ENCODE measurements at regions not wholly inside any gene's neighbourhood (a gene's known extent, or its start where the extent isn't known, plus 50 kb on each side); places are given as distances from the start of the nearest gene placed in this dataset.

DNA sequence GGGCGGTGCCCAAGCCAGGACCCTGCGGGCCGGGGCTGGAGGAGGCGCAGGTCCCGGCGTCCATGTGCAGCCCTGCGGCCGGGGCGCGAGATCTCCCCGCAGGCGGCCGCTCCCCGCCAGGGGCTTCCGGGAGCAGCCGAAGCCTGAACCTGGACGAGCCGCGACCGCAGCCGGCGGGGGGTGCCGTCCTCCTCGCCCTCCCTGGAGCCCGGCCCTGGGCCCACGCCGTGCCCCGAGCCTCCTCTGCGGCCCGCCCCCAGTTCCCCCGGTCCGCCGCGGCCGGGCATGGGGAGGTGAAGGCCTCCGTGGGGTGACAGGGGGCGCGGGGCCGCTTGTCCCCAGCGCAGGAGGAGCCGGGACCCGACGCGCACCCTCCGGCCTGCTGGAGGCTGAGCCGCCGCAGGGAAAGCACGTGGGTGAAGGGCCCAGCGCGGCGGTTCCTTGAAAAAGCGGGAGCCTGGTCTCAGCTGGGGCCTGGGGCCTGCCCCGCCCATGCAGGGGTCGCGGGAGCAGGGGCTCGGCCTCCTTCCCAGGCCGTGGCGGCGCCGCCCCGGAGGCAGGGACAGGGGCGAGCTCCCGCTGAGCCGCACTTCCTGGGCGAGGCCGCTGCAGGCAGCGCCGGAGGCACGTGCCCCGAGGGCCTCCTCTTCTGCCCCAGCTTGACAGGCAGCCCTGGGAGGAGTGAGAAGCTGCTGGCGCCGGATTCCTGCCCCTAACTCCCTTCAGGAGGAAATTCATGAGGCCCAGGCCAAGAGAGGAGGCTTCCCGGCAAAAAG lies 55.6 kb upstream of the PPP2R5C start:
- H3K4me1 ChIP-seq (ENCODE audit: control insufficient read depth in 1 of 2, insufficient read depth in 2 of 2, low read length in 2 of 2) = peaks cover 17 to 19% of the 10 kb centered on the region in 2 donors
- peak overlapping the region; percentile 20 for H3K27ac ChIP-seq (ENCODE audit: low read depth, low read length)
- peak overlapping the region; percentile 17 to 66 for H3K9ac ChIP-seq (ENCODE audit: low read depth in 1 of 2, low read length in 2 of 2)
- H3K4me3 ChIP-seq (ENCODE audit: low read depth in 1 of 2, low read length in 2 of 2) = peak overlapping the region; percentile 22 to 48
- no peaks in the 10 kb centered on the region for H3K36me3 ChIP-seq (ENCODE audit: control insufficient read depth in 1 of 2, insufficient read depth in 2 of 2, low read length in 2 of 2)
- no peaks in the 10 kb centered on the region for H3K27me3 ChIP-seq (ENCODE audit: control insufficient read depth in 1 of 2, insufficient read depth in 2 of 2, low read length in 2 of 2)
- H3K9me3 ChIP-seq (ENCODE audit: control insufficient read depth in 1 of 2, low read length in 2 of 2) = no peaks in the 10 kb centered on the region

DNA sequence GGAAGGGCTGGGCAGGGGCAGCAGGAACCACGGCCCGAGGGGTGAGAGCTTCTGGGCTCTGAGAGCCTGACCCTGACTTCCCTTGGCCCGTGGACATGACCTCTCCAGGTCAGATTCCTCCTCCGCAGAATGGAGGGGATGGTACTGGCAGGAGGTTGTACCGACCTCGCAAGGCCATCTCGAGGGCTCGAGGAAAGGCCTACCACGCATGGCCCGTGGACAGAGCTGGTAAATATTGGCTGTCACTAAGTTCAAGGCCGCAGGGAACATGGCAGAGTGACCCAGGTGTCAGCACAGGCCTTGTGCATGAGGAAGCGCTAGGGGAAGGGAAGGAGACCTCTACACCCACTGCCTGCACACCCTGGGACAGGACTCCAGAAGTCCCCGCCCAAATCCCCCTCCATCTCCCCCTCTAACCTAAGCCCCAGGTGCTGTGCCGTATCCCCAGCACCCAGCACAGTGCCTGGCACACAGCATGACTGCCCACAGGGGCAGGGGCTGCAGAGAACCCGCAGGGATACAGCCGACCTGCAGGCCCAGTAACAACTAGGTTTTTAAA lies 54.9 kb upstream of the PPP2R5C start:
- H3K4me3 ChIP-seq (ENCODE audit: low read depth in 1 of 2, low read length in 2 of 2) = no peak overlapping the region
- peak overlapping the region; percentile 6 to 17 for H3K9ac ChIP-seq (ENCODE audit: low read depth in 1 of 2, low read length in 2 of 2)
- H3K27me3 ChIP-seq (ENCODE audit: control insufficient read depth in 1 of 2, insufficient read depth in 2 of 2, low read length in 2 of 2) = no peaks in the 10 kb centered on the region
- no peaks in the 10 kb centered on the region for H3K36me3 ChIP-seq (ENCODE audit: control insufficient read depth in 1 of 2, insufficient read depth in 2 of 2, low read length in 2 of 2)
- no peaks in the 10 kb centered on the region for H3K9me3 ChIP-seq (ENCODE audit: control insufficient read depth in 1 of 2, low read length in 2 of 2)
- H3K27ac ChIP-seq (ENCODE audit: low read depth, low read length) = no peak overlapping the region
- H3K4me1 ChIP-seq (ENCODE audit: control insufficient read depth in 1 of 2, insufficient read depth in 2 of 2, low read length in 2 of 2) = peaks cover 17 to 19% of the 10 kb centered on the region in 2 donors

DNA sequence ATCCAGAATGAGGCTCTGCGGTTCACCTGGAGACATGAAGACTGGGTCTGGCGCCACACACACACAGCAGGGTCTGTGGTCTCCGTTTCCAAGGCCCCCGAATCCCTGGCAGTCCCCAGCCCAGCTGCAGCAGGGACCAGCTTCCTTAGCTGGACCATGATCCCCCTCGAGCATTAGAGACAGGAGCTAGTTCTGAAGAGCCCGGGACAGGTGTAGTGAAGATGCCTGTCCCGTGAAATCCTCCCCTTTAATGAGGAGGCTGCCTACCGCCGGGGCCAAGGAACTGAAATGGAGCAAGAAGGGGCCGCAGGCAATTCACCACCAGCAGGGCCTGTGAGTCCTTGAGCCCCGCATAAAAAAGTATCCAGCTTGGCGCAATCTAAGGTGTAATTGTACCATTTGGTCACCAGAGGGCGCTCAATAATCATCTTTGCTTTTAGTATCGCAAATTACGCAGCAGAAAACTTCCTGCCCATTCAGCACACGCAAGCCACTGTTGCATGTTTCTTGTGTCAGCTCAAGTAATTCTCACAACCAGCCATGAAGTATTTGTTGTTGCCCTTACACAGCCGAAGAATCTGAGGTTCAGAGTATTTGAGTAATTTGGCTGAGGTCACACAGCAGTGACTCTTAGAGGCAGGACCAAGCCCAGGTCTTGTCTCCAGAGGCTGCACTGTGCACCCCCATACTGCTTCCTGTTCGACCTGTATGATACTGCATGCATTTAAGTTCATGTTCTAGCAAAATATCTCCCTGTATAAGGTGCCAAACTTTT lies 54.3 kb upstream of the PPP2R5C start:
- H3K9me3 ChIP-seq (ENCODE audit: control insufficient read depth in 1 of 2, low read length in 2 of 2) = no peaks in the 10 kb centered on the region
- peak overlapping the region in 1 of 2 donors; percentile 59 for H3K4me3 ChIP-seq (ENCODE audit: low read depth in 1 of 2, low read length in 2 of 2)
- no peaks in the 10 kb centered on the region for H3K36me3 ChIP-seq (ENCODE audit: control insufficient read depth in 1 of 2, insufficient read depth in 2 of 2, low read length in 2 of 2)
- H3K9ac ChIP-seq (ENCODE audit: low read depth in 1 of 2, low read length in 2 of 2) = peak overlapping the region in 1 of 2 donors; percentile 60
- H3K27ac ChIP-seq (ENCODE audit: low read depth, low read length) = no peak overlapping the region
- H3K27me3 ChIP-seq (ENCODE audit: control insufficient read depth in 1 of 2, insufficient read depth in 2 of 2, low read length in 2 of 2) = no peaks in the 10 kb centered on the region
- H3K4me1 ChIP-seq (ENCODE audit: control insufficient read depth in 1 of 2, insufficient read depth in 2 of 2, low read length in 2 of 2) = peaks cover 17 to 19% of the 10 kb centered on the region in 2 donors

DNA sequence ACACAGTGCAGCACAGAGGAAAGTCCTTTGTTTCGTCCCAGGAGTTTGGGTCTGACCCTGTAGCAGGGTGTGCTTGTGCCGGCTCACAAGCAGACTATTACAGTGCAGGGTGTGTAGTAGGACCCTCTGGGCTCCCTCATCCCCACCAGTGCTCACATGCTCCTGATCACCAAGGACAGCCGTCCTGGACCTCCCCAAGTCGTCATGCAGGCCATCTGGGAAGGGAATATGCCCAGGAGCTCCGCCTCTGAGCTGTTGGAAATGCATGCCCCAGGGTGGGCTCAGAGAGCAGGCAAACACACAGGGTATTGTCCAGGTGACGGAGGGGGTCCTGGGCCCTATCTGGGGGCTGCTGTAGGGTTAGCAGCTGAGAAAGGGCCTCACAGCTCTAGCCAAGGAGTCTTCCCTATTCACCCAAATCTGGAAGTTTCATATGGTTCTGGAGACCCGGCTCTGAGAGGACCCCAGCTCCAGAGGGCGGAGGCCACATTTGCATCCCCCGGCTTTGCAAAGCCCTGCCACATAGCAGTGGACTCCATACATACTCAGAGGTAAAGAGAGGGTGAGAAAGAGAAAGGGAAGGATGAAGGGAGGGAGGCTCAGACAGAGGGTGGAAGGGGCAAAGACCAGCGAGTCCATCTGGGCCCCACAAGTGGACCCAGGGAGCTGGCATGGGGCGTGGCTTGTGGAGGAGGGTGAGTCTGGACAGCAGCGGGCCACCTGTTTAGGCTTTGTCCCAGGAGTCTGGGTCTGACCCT lies 53.5 kb upstream of the PPP2R5C start:
- Histone ChIP-seq H3K27ac (ENCODE audit: low read depth, low read length) (no peak overlapping the region), H3K9me3 (ENCODE audit: control insufficient read depth in 1 of 2, low read length in 2 of 2) (no peaks in the 10 kb centered on the region), H3K4me1 (ENCODE audit: control insufficient read depth in 1 of 2, insufficient read depth in 2 of 2, low read length in 2 of 2) (peaks cover 17 to 19% of the 10 kb centered on the region in 2 donors), H3K27me3 (ENCODE audit: control insufficient read depth in 1 of 2, insufficient read depth in 2 of 2, low read length in 2 of 2) (no peaks in the 10 kb centered on the region), H3K36me3 (ENCODE audit: control insufficient read depth in 1 of 2, insufficient read depth in 2 of 2, low read length in 2 of 2) (no peaks in the 10 kb centered on the region), H3K4me3 (ENCODE audit: low read depth in 1 of 2, low read length in 2 of 2) (no peak overlapping the region), H3K9ac (ENCODE audit: low read depth in 1 of 2, low read length in 2 of 2) (peak overlapping the region in 1 of 2 donors; percentile 60)

DNA sequence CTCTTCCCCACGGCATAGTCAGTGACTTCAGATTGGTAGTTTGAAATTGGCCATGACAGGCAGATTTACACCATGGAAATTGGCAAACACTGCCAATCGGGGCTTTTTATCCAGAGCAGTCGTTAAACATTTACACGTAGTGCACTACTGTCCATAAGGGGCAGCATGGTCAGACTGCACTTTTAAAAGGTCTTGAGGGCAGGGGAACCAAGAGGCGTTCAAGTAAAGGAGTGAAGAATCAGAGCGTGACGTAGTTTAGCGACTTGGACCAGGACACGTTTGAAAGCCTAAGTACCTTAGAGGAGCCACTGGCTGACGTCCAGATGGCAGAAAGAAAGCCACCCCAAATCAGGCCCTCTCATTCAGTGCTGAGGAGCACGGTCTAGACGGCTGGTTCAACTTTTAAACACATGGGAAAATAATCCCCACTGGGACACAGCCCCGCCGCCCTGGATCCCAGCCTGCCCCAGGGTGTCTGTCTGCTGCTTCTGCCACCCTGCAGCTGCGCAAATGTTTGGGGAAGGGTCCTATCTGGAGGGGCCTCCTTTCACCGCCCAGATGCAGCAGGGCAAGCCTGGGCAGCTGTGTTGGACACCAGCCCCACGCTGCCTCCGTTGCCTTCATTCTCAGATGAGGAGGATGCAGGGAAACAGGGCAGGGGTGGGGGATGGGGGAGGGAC lies 52.5 kb upstream of the PPP2R5C start:
- no peaks in the 10 kb centered on the region for H3K36me3 ChIP-seq (ENCODE audit: control insufficient read depth in 1 of 2, insufficient read depth in 2 of 2, low read length in 2 of 2)
- H3K27me3 ChIP-seq (ENCODE audit: control insufficient read depth in 1 of 2, insufficient read depth in 2 of 2, low read length in 2 of 2) = no peaks in the 10 kb centered on the region
- no peak overlapping the region for H3K4me3 ChIP-seq (ENCODE audit: low read depth in 1 of 2, low read length in 2 of 2)
- peaks cover 17 to 19% of the 10 kb centered on the region in 2 donors for H3K4me1 ChIP-seq (ENCODE audit: control insufficient read depth in 1 of 2, insufficient read depth in 2 of 2, low read length in 2 of 2)
- no peak overlapping the region for H3K9ac ChIP-seq (ENCODE audit: low read depth in 1 of 2, low read length in 2 of 2)
- no peaks in the 10 kb centered on the region for H3K9me3 ChIP-seq (ENCODE audit: control insufficient read depth in 1 of 2, low read length in 2 of 2)
- no peak overlapping the region for H3K27ac ChIP-seq (ENCODE audit: low read depth, low read length)

DNA sequence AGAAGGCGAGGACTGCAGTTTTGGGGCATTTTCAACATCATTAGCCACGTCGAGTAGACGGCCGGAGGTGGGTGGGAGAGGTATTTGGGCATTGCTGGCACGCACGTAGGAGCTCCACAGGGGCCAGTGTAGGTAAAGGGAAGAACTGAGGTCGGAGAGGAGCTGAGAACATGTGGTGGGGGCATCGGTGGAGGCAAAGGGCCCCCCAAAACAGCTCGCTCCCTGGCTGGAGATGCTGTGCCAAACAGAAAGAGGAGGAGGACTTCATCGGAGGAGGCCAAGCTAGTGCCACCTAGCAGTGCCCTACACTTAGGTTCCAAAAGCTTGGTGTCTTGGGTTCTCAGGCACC lies 52.0 kb upstream of the PPP2R5C start:
- H3K9ac ChIP-seq (ENCODE audit: low read depth in 1 of 2, low read length in 2 of 2) = no peak overlapping the region
- H3K4me3 ChIP-seq (ENCODE audit: low read depth in 1 of 2, low read length in 2 of 2) = no peak overlapping the region
- H3K27ac ChIP-seq (ENCODE audit: low read depth, low read length) = no peak overlapping the region

DNA sequence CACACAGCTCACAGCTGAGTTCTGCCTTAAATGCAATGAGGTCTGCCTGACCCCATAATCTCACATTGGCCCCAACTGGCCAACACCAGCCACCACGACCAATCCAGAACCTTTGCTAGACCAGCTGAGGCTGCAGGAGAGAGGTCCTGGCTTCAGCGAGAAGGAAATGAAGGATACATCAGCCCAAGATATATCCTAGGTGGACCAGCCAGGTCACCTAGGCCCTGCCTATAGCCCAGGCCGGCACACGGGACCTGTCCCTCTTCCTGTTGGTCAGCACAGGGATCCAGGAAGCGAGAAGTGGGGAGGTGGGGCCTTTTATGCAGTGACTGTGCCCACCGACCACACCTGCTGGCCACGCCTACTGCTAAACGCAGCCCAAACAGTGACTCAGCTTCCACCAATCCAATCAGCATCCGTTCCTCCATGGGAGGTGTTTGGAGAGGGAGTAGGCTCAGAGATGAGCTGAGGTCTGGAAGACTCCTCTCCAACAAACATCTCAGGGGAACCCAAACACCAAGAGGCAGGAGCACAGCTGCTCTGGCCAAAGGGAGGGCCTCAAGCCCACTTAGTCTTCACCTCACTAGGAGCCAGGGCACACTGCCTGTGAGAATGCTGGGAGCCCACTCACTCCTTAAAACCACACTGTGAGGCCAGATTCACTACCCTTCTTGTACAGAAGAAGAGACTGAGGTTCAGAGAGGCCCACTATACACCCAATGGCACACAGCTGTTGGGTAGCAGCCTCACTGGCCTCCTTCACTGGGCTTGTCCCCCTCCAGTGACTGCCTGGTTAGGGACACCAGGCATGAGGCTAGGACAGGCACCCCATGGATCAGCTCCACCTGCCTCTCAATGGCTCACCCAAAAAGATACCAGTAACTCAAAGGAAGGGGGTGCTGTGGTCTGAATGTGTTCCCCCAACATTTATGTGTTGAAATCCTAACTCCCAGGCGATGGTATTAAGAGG lies 51.3 kb upstream of the PPP2R5C start:
- Histone ChIP-seq H3K4me3 (ENCODE audit: low read depth in 1 of 2, low read length in 2 of 2) (no peak overlapping the region), H3K36me3 (ENCODE audit: control insufficient read depth in 1 of 2, insufficient read depth in 2 of 2, low read length in 2 of 2) (no peaks in the 10 kb centered on the region), H3K9ac (ENCODE audit: low read depth in 1 of 2, low read length in 2 of 2) (no peak overlapping the region), H3K4me1 (ENCODE audit: control insufficient read depth in 1 of 2, insufficient read depth in 2 of 2, low read length in 2 of 2) (peaks cover 17 to 19% of the 10 kb centered on the region in 2 donors), H3K27ac (ENCODE audit: low read depth, low read length) (no peak overlapping the region), H3K27me3 (ENCODE audit: control insufficient read depth in 1 of 2, insufficient read depth in 2 of 2, low read length in 2 of 2) (no peaks in the 10 kb centered on the region), H3K9me3 (ENCODE audit: control insufficient read depth in 1 of 2, low read length in 2 of 2) (peaks cover 0 to 2% of the 10 kb centered on the region in 2 donors)

More for the DNA sequence above, 52.0 kb upstream of the PPP2R5C start:
- H3K27me3 ChIP-seq (ENCODE audit: control insufficient read depth in 1 of 2, insufficient read depth in 2 of 2, low read length in 2 of 2) = no peaks in the 10 kb centered on the region
- no peaks in the 10 kb centered on the region for H3K36me3 ChIP-seq (ENCODE audit: control insufficient read depth in 1 of 2, insufficient read depth in 2 of 2, low read length in 2 of 2)
- H3K9me3 ChIP-seq (ENCODE audit: control insufficient read depth in 1 of 2, low read length in 2 of 2) = peaks cover 0 to 2% of the 10 kb centered on the region in 2 donors
- H3K4me1 ChIP-seq (ENCODE audit: control insufficient read depth in 1 of 2, insufficient read depth in 2 of 2, low read length in 2 of 2) = peaks cover 17 to 19% of the 10 kb centered on the region in 2 donors

DNA sequence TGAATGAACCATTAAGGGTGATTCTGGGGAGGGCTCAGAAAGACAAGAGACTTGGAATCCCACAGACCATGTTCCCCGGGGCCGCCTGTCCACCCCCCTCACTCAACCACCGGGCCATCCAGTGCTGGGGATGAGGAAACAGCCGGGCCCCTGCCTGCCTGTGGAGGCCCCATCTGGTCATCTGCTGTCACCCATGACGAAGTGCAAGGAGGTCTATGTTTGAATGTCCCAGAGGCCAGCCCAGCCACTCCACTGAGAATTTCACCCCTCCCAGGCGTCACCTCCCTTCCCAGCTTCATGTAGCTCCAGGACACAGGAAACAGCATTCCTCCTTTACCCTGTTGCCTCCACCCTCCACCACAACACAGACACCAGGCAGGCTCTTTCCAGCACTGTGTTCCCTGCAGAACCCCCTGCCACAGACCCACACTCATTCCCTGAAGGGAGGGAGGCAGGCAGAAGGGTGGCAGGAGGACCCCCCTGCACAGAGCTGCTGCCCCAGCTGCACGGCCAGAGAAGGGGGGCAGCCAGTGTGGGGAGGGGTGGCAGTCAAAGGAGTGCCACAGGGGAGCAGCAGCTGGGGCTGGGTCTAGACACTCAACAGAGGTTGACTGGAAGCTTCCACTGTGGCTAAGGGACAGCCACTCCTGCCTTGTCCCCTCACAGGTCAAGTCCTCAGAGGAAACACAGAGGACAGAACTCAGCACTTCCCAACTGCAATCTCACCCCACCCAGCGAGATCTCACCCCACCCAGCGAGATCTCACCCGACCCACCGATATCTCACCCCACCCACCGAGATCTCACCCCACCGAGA lies 50.3 kb upstream of the PPP2R5C start:
- Histone ChIP-seq H3K9ac (ENCODE audit: low read depth in 1 of 2, low read length in 2 of 2) (no peak overlapping the region), H3K36me3 (ENCODE audit: control insufficient read depth in 1 of 2, insufficient read depth in 2 of 2, low read length in 2 of 2) (no peaks in the 10 kb centered on the region), H3K4me3 (ENCODE audit: low read depth in 1 of 2, low read length in 2 of 2) (no peak overlapping the region), H3K4me1 (ENCODE audit: control insufficient read depth in 1 of 2, insufficient read depth in 2 of 2, low read length in 2 of 2) (peaks cover 15 to 18% of the 10 kb centered on the region in 2 donors), H3K9me3 (ENCODE audit: control insufficient read depth in 1 of 2, low read length in 2 of 2) (peaks cover 0 to 2% of the 10 kb centered on the region in 2 donors), H3K27me3 (ENCODE audit: control insufficient read depth in 1 of 2, insufficient read depth in 2 of 2, low read length in 2 of 2) (no peaks in the 10 kb centered on the region), H3K27ac (ENCODE audit: low read depth, low read length) (no peak overlapping the region)

Measured in duodenal mucosa (tissue), 2 donors.